Spinal cord (tissue), 9 donors: ENCODE measurements at regions not wholly inside any gene's neighbourhood (a gene's known extent, or its start where the extent isn't known, plus 50 kb on each side); places are given as distances from the start of the nearest gene placed in this dataset.

ENCODE experiments used
- DNase-seq, 6 donors: peaks; one replicate each; pipeline versions ENCODE4 v3.0.0 to v3.0.0-alpha.2; 2013 to 2015; ENCODE audit warnings: low spot score in 6 of 6, low read depth in 4 of 6
- H3K27ac ChIP-seq: one replicate; pipeline ENCODE4 v1.5.1; 2013; ENCODE audit warnings: low read depth, low read length, control low read depth
- H3K27me3 ChIP-seq: one replicate; pipeline ENCODE4 v1.6.1; 2013; ENCODE audit warnings: low read length; ENCODE audit not compliant: control insufficient read depth, insufficient read depth
- H3K36me3 ChIP-seq: one replicate; pipeline ENCODE4 v1.6.1; 2013; ENCODE audit warnings: low read length; ENCODE audit not compliant: control insufficient read depth, insufficient read depth
- H3K4me1 ChIP-seq: one replicate; pipeline ENCODE4 v1.6.1; 2013; ENCODE audit warnings: low read length; ENCODE audit not compliant: control insufficient read depth, insufficient read depth
- H3K4me3 ChIP-seq: one replicate; pipeline ENCODE4 v1.5.1; 2013; ENCODE audit warnings: low read depth, low read length, control low read depth
- H3K9me3 ChIP-seq: one replicate; pipeline ENCODE4 v1.6.1; 2013; ENCODE audit warnings: low read length; ENCODE audit not compliant: control insufficient read depth, insufficient read depth
- WGBS: methylation state at CpG from one replicate; pipeline ENCODE4 v1.1.5; 2013; ENCODE audit warnings: missing lambda C conversion rate; ENCODE audit not compliant: insufficient coverage; 5-methylcytosine and 5-hydroxymethylcytosine counted together
- donor health status: healthy.

GRCh38 chr11:19347911-19348310 is 107.2 kb upstream of the E2F8 start:
- Histone ChIP-seq H3K36me3 (no peaks in the 10 kb centered on the region), H3K4me3 (no peak overlapping the region), H3K4me1 (peaks cover 49% of the 10 kb centered on the region), H3K9me3 (no peaks in the 10 kb centered on the region), H3K27ac (no peak overlapping the region), H3K27me3 (peaks cover 21% of the 10 kb centered on the region)
- no peak for DNase-seq
- WGBS: 31% methylated on average over 6 of the region's 7 CpGs

- H3K27me3 ChIP-seq: peaks cover 21% of the 10 kb centered on the region
- H3K27ac ChIP-seq: peak overlapping the region; percentile 3
- peak overlapping the region; percentile 63 for H3K4me3 ChIP-seq
- no peaks in the 10 kb centered on the region for H3K36me3 ChIP-seq
- H3K9me3 ChIP-seq: no peaks in the 10 kb centered on the region
- H3K4me1 ChIP-seq: peaks cover 49% of the 10 kb centered on the region
- 2% methylated on average over 52 of the region's 54 CpGs for WGBS
- DNase-seq: peak in 3 of 6 donors; percentile 43 to 88 (median 73)
Measured at GRCh38 chr11:19345848-19346681, 105.3 kb upstream of the E2F8 start.

GRCh38 chr11:19345519-19345847 is 104.7 kb upstream of the E2F8 start:
- Histone ChIP-seq H3K27ac (peak overlapping the region; percentile 3), H3K4me1 (peaks cover 46% of the 10 kb centered on the region), H3K36me3 (no peaks in the 10 kb centered on the region), H3K27me3 (peaks cover 21% of the 10 kb centered on the region), H3K4me3 (peak overlapping the region; percentile 63), H3K9me3 (no peaks in the 10 kb centered on the region)
- WGBS: under 1% methylated on average over 30 of the region's 30 CpGs
- DNase-seq: no peak

- peak in 5 of 6 donors; percentile 65 to 98 (median 83) for DNase-seq
- Histone ChIP-seq H3K4me1 (peaks cover 40% of the 10 kb centered on the region), H3K36me3 (no peaks in the 10 kb centered on the region), H3K27ac (peak overlapping the region; percentile 3), H3K27me3 (peaks cover 21% of the 10 kb centered on the region), H3K4me3 (peak overlapping the region; percentile 63), H3K9me3 (no peaks in the 10 kb centered on the region)
- 8% methylated on average over 44 of the region's 44 CpGs for WGBS
Measured at GRCh38 chr11:19344661-19345518, 104.1 kb upstream of the E2F8 start.

- Histone ChIP-seq H3K27ac (no peak overlapping the region), H3K27me3 (peaks cover 14% of the 10 kb centered on the region), H3K4me1 (peaks cover 23% of the 10 kb centered on the region), H3K36me3 (no peaks in the 10 kb centered on the region), H3K9me3 (no peaks in the 10 kb centered on the region), H3K4me3 (no peak overlapping the region)
- no CpG with 5 or more reads among the region's 1 CpG for WGBS
- no peak for DNase-seq
Measured at GRCh38 chr11:19342036-19342435, 101.3 kb upstream of the E2F8 start.

GRCh38 chr11:19338375-19338774 is 97.6 kb upstream of the E2F8 start:
- no peak for DNase-seq
- no peaks in the 10 kb centered on the region for H3K27me3 ChIP-seq

GRCh38 chr11:19337779-19338178 is 97.0 kb upstream of the E2F8 start:
- WGBS: 86% methylated on average over 2 of the region's 3 CpGs
- DNase-seq: no peak
- Histone ChIP-seq H3K4me3 (no peak overlapping the region), H3K9me3 (no peaks in the 10 kb centered on the region), H3K27me3 (no peaks in the 10 kb centered on the region), H3K27ac (no peak overlapping the region), H3K4me1 (no peaks in the 10 kb centered on the region), H3K36me3 (no peaks in the 10 kb centered on the region)

More at GRCh38 chr11:19338375-19338774, 97.6 kb upstream of the E2F8 start:
- no peaks in the 10 kb centered on the region for H3K9me3 ChIP-seq
- no peaks in the 10 kb centered on the region for H3K4me1 ChIP-seq
- H3K27ac ChIP-seq: no peak overlapping the region
- no peak overlapping the region for H3K4me3 ChIP-seq
- no peaks in the 10 kb centered on the region for H3K36me3 ChIP-seq
- WGBS: 76% methylated on average over 2 of the region's 3 CpGs

- Histone ChIP-seq H3K4me3 (no peak overlapping the region), H3K27ac (no peak overlapping the region), H3K9me3 (no peaks in the 10 kb centered on the region), H3K27me3 (no peaks in the 10 kb centered on the region), H3K36me3 (no peaks in the 10 kb centered on the region), H3K4me1 (no peaks in the 10 kb centered on the region)
- WGBS: 38% methylated on average over 1 of the region's 3 CpGs
- no peak for DNase-seq
Measured at GRCh38 chr11:19336331-19336730, 95.6 kb upstream of the E2F8 start.

GRCh38 chr11:19332476-19332875 is 91.7 kb upstream of the E2F8 start:
- no peak overlapping the region for H3K4me3 ChIP-seq
- H3K27ac ChIP-seq: no peak overlapping the region
- H3K9me3 ChIP-seq: no peaks in the 10 kb centered on the region
- no peaks in the 10 kb centered on the region for H3K36me3 ChIP-seq
- WGBS: 100% methylated on average over 1 of the region's 2 CpGs
- H3K27me3 ChIP-seq: no peaks in the 10 kb centered on the region
- no peak for DNase-seq
- no peaks in the 10 kb centered on the region for H3K4me1 ChIP-seq
